Spleen (tissue), 7 donors: ENCODE measurements at regions not wholly inside any gene's neighbourhood (a gene's known extent, or its start where the extent isn't known, plus 50 kb on each side); places are given as distances from the start of the nearest gene placed in this dataset.

Experiments
- CTCF ChIP-seq, 11 experiments: fragments of 200-600 bp in 7 of 11; fragments of 450-650 bp in 4 of 11; sonication (generic) in 4 of 11; IDR thresholded peaks in 8 of 11; conservative IDR thresholded peaks in 3 of 11; 1 replicate in 7 of 11; 2 replicates in 4 of 11; pipeline versions ENCODE4 v1.4.0 to v1.8.0; 2016 to 2021; ENCODE audit warnings: antibody characterized with exemption in 11 of 11, inconsistent platforms in 4 of 11, mild to moderate bottlenecking in 1 of 11
- POLR2A ChIP-seq, 3 donors: fragments of 450-650 bp; IDR thresholded peaks; one replicate each; pipeline ENCODE4 v1.5.1; 2017; ENCODE audit warnings: antibody characterized with exemption in 3 of 3, mild to moderate bottlenecking in 1 of 3
- POLR2AphosphoS5 ChIP-seq, 3 donors: sonication (generic); formaldehyde crosslinking; IDR thresholded peaks; one replicate each; pipeline ENCODE4 v1.5.1; 2017; ENCODE audit warnings: antibody characterized with exemption in 3 of 3
- donor health status: DM: no; HTN: no; CAD: no; lungs with moderate emphysema.
- donor health status: DM: no; HTN: no; CAD: no.
- donor health status: DM: no; HTN: no; CAD: no.

- TF ChIP-seq POLR2A (IDR thresholded peaks at IDR 0.05) = no peak
- TF ChIP-seq CTCF (IDR thresholded peaks at IDR 0.05 in 8 of 11, conservative IDR thresholded peaks at IDR 0.05 in 3 of 11) = no peak
- no peak for TF ChIP-seq POLR2AphosphoS5 (IDR thresholded peaks at IDR 0.05)
These were observed 806.0 kb upstream of the ZNF608 start for GRCh38 chr5:125552486-125552885.
